Natural killer cell (primary cell): ENCODE measurements at regions not wholly inside any gene's neighbourhood (a gene's known extent, or its start where the extent isn't known, plus 50 kb on each side); places are given as distances from the start of the nearest gene placed in this dataset.

Source experiments
- ATAC-seq, 3 donors: fragments of 150-1000 bp in 2 of 3; fragments of 200-7000 bp in 1 of 3; cut with Tn5 transposase; 1 replicate in 1 of 3; 2 replicates in 2 of 3; pipeline ENCODE4 v1.10.0; 2021; ENCODE audit warnings: mild to moderate bottlenecking in 2 of 3, moderate library complexity in 2 of 3
- DNase-seq, 2 donors: peaks; one replicate each; pipeline versions ENCODE4 v3.0.0 to v3.0.0-alpha.2; 2013 to 2021; ENCODE audit warnings: mixed read lengths in 1 of 2
- H3K27ac ChIP-seq: one replicate; pipeline ENCODE4 v1.5.1; 2013; ENCODE audit warnings: mild to moderate bottlenecking, low read length
- H3K27me3 ChIP-seq: one replicate; pipeline ENCODE4 v1.6.1; 2013; ENCODE audit warnings: low read length; ENCODE audit not compliant: control insufficient read depth, insufficient read depth
- H3K36me3 ChIP-seq: one replicate; pipeline ENCODE4 v1.6.1; 2013; ENCODE audit warnings: low read length; ENCODE audit not compliant: control insufficient read depth, insufficient read depth
- H3K4me1 ChIP-seq: one replicate; pipeline ENCODE4 v1.6.1; 2013; ENCODE audit warnings: low read length; ENCODE audit not compliant: control insufficient read depth, insufficient read depth
- H3K4me3 ChIP-seq: one replicate; pipeline ENCODE4 v1.5.1; 2013; ENCODE audit warnings: low read length
- H3K9me3 ChIP-seq: one replicate; pipeline ENCODE4 v1.6.1; 2013; ENCODE audit warnings: low read length; ENCODE audit not compliant: control insufficient read depth, insufficient read depth
- H3K27ac Mint-ChIP-seq, 2 donors: one replicate each; pipeline ENCODE4 v1.8.0; 2022; ENCODE audit warnings: mild to moderate bottlenecking in 2 of 2, mixed read lengths in 2 of 2, moderate library complexity in 1 of 2
- H3K27me3 Mint-ChIP-seq, 2 donors: one replicate each; pipeline ENCODE4 v1.8.0; 2022; ENCODE audit warnings: low read depth in 2 of 2, mixed read lengths in 2 of 2
- H3K36me3 Mint-ChIP-seq: one replicate; pipeline ENCODE4 v1.8.0; 2022; ENCODE audit warnings: mixed read lengths
- H3K4me1 Mint-ChIP-seq, 2 donors: one replicate each; pipeline ENCODE4 v1.8.0; 2022; ENCODE audit warnings: mixed read lengths in 2 of 2
- H3K4me3 Mint-ChIP-seq: one replicate; pipeline ENCODE4 v1.8.0; 2022; ENCODE audit warnings: mild to moderate bottlenecking, moderate library complexity, mixed read lengths
- H3K9me3 Mint-ChIP-seq, 2 donors: one replicate each; pipeline ENCODE4 v1.8.0; 2022; ENCODE audit warnings: mixed read lengths in 2 of 2
- CTCF ChIP-seq: fragments of 200-600 bp; IDR thresholded peaks from one replicate; pipeline ENCODE4 v1.8.0; 2022; ENCODE audit warnings: antibody characterized with exemption
- WGBS: methylation state at CpG from one replicate; pipeline ENCODE4 v1.1.7; 2013; ENCODE audit warnings: missing lambda C conversion rate; ENCODE audit not compliant: insufficient coverage; 5-methylcytosine and 5-hydroxymethylcytosine counted together
- intact Hi-C: fragments of 100-400 bp; cut with micrococcal nuclease; formaldehyde crosslinking; loops from one replicate; pipeline ENCODE4 v1.14.2; 2022

- peaks cover 0 to 4% of the 10 kb centered on the region in 2 donors for H3K9me3 Mint-ChIP-seq
- H3K4me3 Mint-ChIP-seq, result no peak overlapping the region
- H3K4me3 ChIP-seq, result no peak overlapping the region
- no peaks in the 10 kb centered on the region for H3K4me1 Mint-ChIP-seq
- H3K4me1 ChIP-seq, result no peaks in the 10 kb centered on the region
- intact Hi-C loops, result no loop called here
- DNase-seq (no peak), ATAC-seq (no peak)
- H3K9me3 ChIP-seq, result no peaks in the 10 kb centered on the region
- no peaks in the 10 kb centered on the region for H3K27me3 ChIP-seq
- no peaks in the 10 kb centered on the region for H3K36me3 ChIP-seq
- H3K36me3 Mint-ChIP-seq, result no peaks in the 10 kb centered on the region
- no peak overlapping the region for H3K27ac Mint-ChIP-seq
- no peaks in the 10 kb centered on the region for H3K27me3 Mint-ChIP-seq
- no peak for TF ChIP-seq CTCF
- H3K27ac ChIP-seq, result no peak overlapping the region
Observed at GRCh38 chr2:150627526-150627925, 140.1 kb upstream of the RND3 start.

- no peaks in the 10 kb centered on the region for H3K4me1 ChIP-seq
- intact Hi-C loops, result no loop called here
- Mint-ChIP-seq H3K4me3 (no peak overlapping the region), H3K27ac (no peak overlapping the region), H3K36me3 (no peaks in the 10 kb centered on the region), H3K9me3 (peaks cover 0 to 4% of the 10 kb centered on the region in 2 donors), H3K4me1 (no peaks in the 10 kb centered on the region), H3K27me3 (no peaks in the 10 kb centered on the region)
- ATAC-seq (no peak), DNase-seq (no peak)
- H3K4me3 ChIP-seq, result no peak overlapping the region
- H3K27me3 ChIP-seq, result no peaks in the 10 kb centered on the region
- no peak for TF ChIP-seq CTCF
- no peaks in the 10 kb centered on the region for H3K36me3 ChIP-seq
- H3K27ac ChIP-seq, result no peak overlapping the region
- H3K9me3 ChIP-seq, result no peaks in the 10 kb centered on the region
- WGBS, result 47% methylated on average over 1 of the region's 1 CpG
Observed at GRCh38 chr2:150626934-150627411, 139.5 kb upstream of the RND3 start.

- H3K4me3 ChIP-seq, result no peak overlapping the region
- no peak for ATAC-seq
- no peaks in the 10 kb centered on the region for H3K36me3 ChIP-seq
- no peaks in the 10 kb centered on the region for H3K9me3 ChIP-seq
- H3K27me3 ChIP-seq, result no peaks in the 10 kb centered on the region
- no peaks in the 10 kb centered on the region for H3K4me1 Mint-ChIP-seq
- no peak overlapping the region for H3K27ac Mint-ChIP-seq
- H3K4me1 ChIP-seq, result no peaks in the 10 kb centered on the region
- intact Hi-C loops, result no loop called here
- no peaks in the 10 kb centered on the region for H3K27me3 Mint-ChIP-seq
- no peaks in the 10 kb centered on the region for H3K36me3 Mint-ChIP-seq
- DNase-seq, result no peak
- H3K27ac ChIP-seq, result no peak overlapping the region
- no peak overlapping the region for H3K4me3 Mint-ChIP-seq
- no peak for TF ChIP-seq CTCF
- H3K9me3 Mint-ChIP-seq, result peaks cover 0 to 4% of the 10 kb centered on the region in 2 donors
- no CpG with 5 or more reads among the region's 2 CpGs for WGBS
Observed at GRCh38 chr2:150625741-150626140, 138.3 kb upstream of the RND3 start.

- no peaks in the 10 kb centered on the region for H3K36me3 Mint-ChIP-seq
- Histone ChIP-seq H3K36me3 (no peaks in the 10 kb centered on the region), H3K27ac (no peak overlapping the region), H3K27me3 (no peaks in the 10 kb centered on the region), H3K4me3 (no peak overlapping the region), H3K4me1 (no peaks in the 10 kb centered on the region), H3K9me3 (no peaks in the 10 kb centered on the region)
- no peak overlapping the region for H3K4me3 Mint-ChIP-seq
- no peak overlapping the region for H3K27ac Mint-ChIP-seq
- no peak for DNase-seq
- intact Hi-C loops, result no loop called here
- no peak for ATAC-seq
- TF ChIP-seq CTCF, result no peak
- H3K9me3 Mint-ChIP-seq, result peaks cover 0 to 4% of the 10 kb centered on the region in 2 donors
- H3K27me3 Mint-ChIP-seq, result no peaks in the 10 kb centered on the region
- no peaks in the 10 kb centered on the region for H3K4me1 Mint-ChIP-seq
Observed at GRCh38 chr2:150625303-150625702, 137.8 kb upstream of the RND3 start.
